ENCODE measurements at regions not wholly inside any gene's neighbourhood (a gene's known extent, or its start where the extent isn't known, plus 50 kb on each side); places are given as distances from the start of the nearest gene placed in this dataset.

- in situ Hi-C loops (cut with MboI) (no loop called here), intact Hi-C loops (cut with micrococcal nuclease; ENCODE audit: unreplicated experiment) (no loop called here)
- Histone ChIP-seq H3K9me3 (replicated peaks; ENCODE audit: control insufficient read depth, insufficient read depth, low read length) (no peaks in the 10 kb centered on the region), H3K27me3 (replicated peaks in 1 of 2; ENCODE audit: control insufficient read depth in 2 of 2, insufficient read depth in 2 of 2, low read length in 1 of 2) (no peaks in the 10 kb centered on the region), H3K9ac (ENCODE audit: control insufficient read depth, insufficient read depth, low read length) (no peak overlapping the region), H3K36me3 (ENCODE audit: control insufficient read depth in 2 of 2, insufficient read depth in 2 of 2, low read length in 1 of 2) (no peaks in the 10 kb centered on the region), H3K4me1 (ENCODE audit: control insufficient read depth, insufficient read depth, low read length) (no peaks in the 10 kb centered on the region), H3K27ac (ENCODE audit: control insufficient read depth, insufficient read depth) (no peak overlapping the region), H4K20me1 (ENCODE audit: control insufficient read depth, insufficient read depth) (no peaks in the 10 kb centered on the region), H3K79me2 (ENCODE audit: control insufficient read depth, insufficient read depth, low read length) (no peaks in the 10 kb centered on the region), H3K4me3 (no peak overlapping the region), H3K4me2 (ENCODE audit: control insufficient read depth, insufficient read depth) (no peak overlapping the region), H2AFZ (ENCODE audit: control insufficient read depth, low read depth, low read length) (no peak overlapping the region)
- ATAC-seq (no peak), FAIRE-seq (no peak), DNase-seq (ENCODE audit: low read depth, low spot score) (no peak)
- RAD21 ChIA-PET (ENCODE audit: unreplicated experiment): no interaction called here
- TF ChIP-seq GABPA (IDR thresholded peaks at IDR 0.05; ENCODE audit: low read depth) (no peak), ETV6 (conservative IDR thresholded peaks at IDR 0.05 in 1 of 2, IDR thresholded peaks at IDR 0.05 in 1 of 2; ENCODE audit: borderline replicate concordance in 1 of 2, low read depth in 1 of 2) (no peak)
- POLR2A ChIA-PET: interaction anchor here (0.6 kb wide), 1 partner anchor 618 kb away, joined by 3 read pairs; no protein-coding TSS in a partner anchor
- SMC1A ChIA-PET (ENCODE audit: uncharacterized antibody, unreplicated experiment): interaction anchor here (1.0 kb wide), 1 partner anchor 17 kb away, joined by 3 read pairs; no protein-coding TSS in a partner anchor
- no TSS peak for BruUV-seq (replicated peaks)
- CTCF ChIA-PET: no interaction called here
Measured at GRCh38 chrX:150094996-150095395, 156.7 kb upstream of the EOLA2 start.

DNA sequence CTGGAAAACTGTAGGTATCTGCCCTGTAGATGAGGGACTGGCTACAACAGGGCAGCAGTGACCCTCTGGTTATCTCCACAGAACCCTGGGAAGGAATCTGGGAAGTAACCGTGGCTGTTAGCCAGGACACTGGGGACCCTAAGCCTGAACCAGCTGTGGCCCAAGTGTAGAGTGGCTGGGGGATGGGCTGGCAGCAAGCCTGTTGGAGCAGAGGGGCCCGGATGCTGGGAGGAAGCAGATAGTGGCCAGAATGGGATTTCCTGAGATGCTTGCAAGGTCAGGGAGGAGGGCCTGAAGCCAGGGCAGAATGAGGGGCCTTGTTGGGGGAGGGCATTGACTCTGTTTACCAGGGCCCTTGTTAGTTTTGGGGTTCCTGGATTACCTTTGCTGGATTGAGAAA lies 161.0 kb upstream of the EOLA2 start:
- H3K4me2 ChIP-seq (ENCODE audit: control insufficient read depth, insufficient read depth): no peak overlapping the region
- no TSS peak for BruUV-seq (replicated peaks)
- intact Hi-C loops (cut with micrococcal nuclease; ENCODE audit: unreplicated experiment) (no loop called here), in situ Hi-C loops (cut with MboI) (no loop called here)
- H3K27me3 ChIP-seq (replicated peaks in 1 of 2; ENCODE audit: control insufficient read depth in 2 of 2, insufficient read depth in 2 of 2, low read length in 1 of 2): no peaks in the 10 kb centered on the region
- no peaks in the 10 kb centered on the region for H3K79me2 ChIP-seq (ENCODE audit: control insufficient read depth, insufficient read depth, low read length)
- no peak for ATAC-seq
- no peak overlapping the region for H2AFZ ChIP-seq (ENCODE audit: control insufficient read depth, low read depth, low read length)
- no peaks in the 10 kb centered on the region; the same call in 2 of the 3 replicates for H3K9me3 ChIP-seq (replicated peaks; ENCODE audit: control insufficient read depth, insufficient read depth, low read length)
- H3K9ac ChIP-seq (ENCODE audit: control insufficient read depth, insufficient read depth, low read length): no peak overlapping the region
- TF ChIP-seq JUNB (IDR thresholded peaks at IDR 0.05): no peak
- no peak for TF ChIP-seq POLR2AphosphoS5 (IDR thresholded peaks at IDR 0.05; ENCODE audit: low read length)
- TF ChIP-seq PRDM15 (CRISPR knock-in tag; IDR thresholded peaks at IDR 0.05): no peak
- TF ChIP-seq TCF7 (IDR thresholded peaks at IDR 0.05; ENCODE audit: borderline replicate concordance): no peak
- TF ChIP-seq MYB (IDR thresholded peaks at IDR 0.05; ENCODE audit: borderline replicate concordance, low read depth, low read length): no peak
- TF ChIP-seq, protein P1, sequence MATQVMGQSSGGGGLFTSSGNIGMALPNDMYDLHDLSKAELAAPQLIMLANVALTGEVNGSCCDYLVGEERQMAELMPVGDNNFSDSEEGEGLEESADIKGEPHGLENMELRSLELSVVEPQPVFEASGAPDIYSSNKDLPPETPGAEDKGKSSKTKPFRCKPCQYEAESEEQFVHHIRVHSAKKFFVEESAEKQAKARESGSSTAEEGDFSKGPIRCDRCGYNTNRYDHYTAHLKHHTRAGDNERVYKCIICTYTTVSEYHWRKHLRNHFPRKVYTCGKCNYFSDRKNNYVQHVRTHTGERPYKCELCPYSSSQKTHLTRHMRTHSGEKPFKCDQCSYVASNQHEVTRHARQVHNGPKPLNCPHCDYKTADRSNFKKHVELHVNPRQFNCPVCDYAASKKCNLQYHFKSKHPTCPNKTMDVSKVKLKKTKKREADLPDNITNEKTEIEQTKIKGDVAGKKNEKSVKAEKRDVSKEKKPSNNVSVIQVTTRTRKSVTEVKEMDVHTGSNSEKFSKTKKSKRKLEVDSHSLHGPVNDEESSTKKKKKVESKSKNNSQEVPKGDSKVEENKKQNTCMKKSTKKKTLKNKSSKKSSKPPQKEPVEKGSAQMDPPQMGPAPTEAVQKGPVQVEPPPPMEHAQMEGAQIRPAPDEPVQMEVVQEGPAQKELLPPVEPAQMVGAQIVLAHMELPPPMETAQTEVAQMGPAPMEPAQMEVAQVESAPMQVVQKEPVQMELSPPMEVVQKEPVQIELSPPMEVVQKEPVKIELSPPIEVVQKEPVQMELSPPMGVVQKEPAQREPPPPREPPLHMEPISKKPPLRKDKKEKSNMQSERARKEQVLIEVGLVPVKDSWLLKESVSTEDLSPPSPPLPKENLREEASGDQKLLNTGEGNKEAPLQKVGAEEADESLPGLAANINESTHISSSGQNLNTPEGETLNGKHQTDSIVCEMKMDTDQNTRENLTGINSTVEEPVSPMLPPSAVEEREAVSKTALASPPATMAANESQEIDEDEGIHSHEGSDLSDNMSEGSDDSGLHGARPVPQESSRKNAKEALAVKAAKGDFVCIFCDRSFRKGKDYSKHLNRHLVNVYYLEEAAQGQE (IDR thresholded peaks at IDR 0.05; ENCODE audit: low read depth, low read length): no peak
- TF ChIP-seq SMARCA5 (IDR thresholded peaks at IDR 0.05): no peak
- TF ChIP-seq SUPT20H (IDR thresholded peaks at IDR 0.05; ENCODE audit: borderline replicate concordance, control insufficient read depth, low read depth, low read length): no peak
- no peak for TF ChIP-seq BHLHE40 (IDR thresholded peaks at IDR 0.05; ENCODE audit: borderline replicate concordance in 1 of 2, low read depth in 2 of 2, low read length in 1 of 2)
- H3K4me3 ChIP-seq: no peak overlapping the region
- no peak for FAIRE-seq
- H4K20me1 ChIP-seq (ENCODE audit: control insufficient read depth, insufficient read depth): no peaks in the 10 kb centered on the region
- RAD21 ChIA-PET (ENCODE audit: unreplicated experiment): no interaction called here
- H3K4me1 ChIP-seq (ENCODE audit: control insufficient read depth, insufficient read depth, low read length): no peaks in the 10 kb centered on the region
- CTCF ChIA-PET: no interaction called here
- WGBS (ENCODE audit: insufficient coverage, insufficient replicate concordance, low lambda C conversion rate, missing lambda C conversion rate): 0% methylated on average over 2 of the region's 2 CpGs
- H3K27ac ChIP-seq (ENCODE audit: control insufficient read depth, insufficient read depth): no peak overlapping the region
- POLR2A ChIA-PET: no interaction called here
- H3K36me3 ChIP-seq (ENCODE audit: control insufficient read depth in 2 of 2, insufficient read depth in 2 of 2, low read length in 1 of 2): no peaks in the 10 kb centered on the region
- SMC1A ChIA-PET (ENCODE audit: uncharacterized antibody, unreplicated experiment): no interaction called here
- DNase-seq (ENCODE audit: low read depth, low spot score): no peak
